NCI-H1105 treated with DMSO at 0.1 percent for 48 hours (cell line): ENCODE measurements at regions not wholly inside any gene's neighbourhood (a gene's known extent, or its start where the extent isn't known, plus 50 kb on each side); places are given as distances from the start of the nearest gene placed in this dataset.

Experiments
- DNase-seq: peaks from one replicate; lab custom pipeline; 2025; lab: John Stamatoyannopoulos, UW

GRCh38 chr12:125193376-125194152 is 128.3 kb downstream of the AACS start:
- DNase-seq = peak; percentile 40

DNA sequence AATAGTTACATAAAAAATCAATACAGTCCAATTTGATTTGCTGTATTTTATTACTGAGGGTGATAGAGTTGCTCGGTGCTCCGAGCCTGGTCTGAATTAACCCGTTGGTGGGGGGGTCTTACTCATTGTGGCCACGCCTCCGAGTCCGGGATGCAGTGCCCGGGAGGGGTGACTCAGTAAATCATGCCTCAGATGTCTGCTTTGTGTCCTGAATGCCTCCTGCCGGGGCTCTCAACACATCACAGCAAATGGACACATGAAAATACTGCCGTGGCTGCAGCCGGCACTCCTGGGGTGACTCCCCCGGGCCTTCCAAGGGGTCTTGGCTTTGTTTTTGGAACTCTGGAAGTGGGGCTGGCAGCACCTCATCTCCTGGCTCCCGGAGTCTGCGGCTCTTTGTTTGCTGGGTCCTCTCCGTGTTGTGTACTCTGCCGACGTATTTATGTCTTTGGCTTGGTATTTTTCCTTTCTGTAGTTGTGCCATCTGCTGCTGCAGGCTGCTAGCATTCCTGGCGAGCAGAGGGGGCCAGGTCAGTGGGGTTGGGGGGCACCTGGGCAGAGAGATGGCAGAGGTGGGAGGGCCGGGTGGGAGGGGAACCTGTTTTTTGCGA is 129.0 kb downstream of the AACS start:
- peak; percentile 40 for DNase-seq

DNA sequence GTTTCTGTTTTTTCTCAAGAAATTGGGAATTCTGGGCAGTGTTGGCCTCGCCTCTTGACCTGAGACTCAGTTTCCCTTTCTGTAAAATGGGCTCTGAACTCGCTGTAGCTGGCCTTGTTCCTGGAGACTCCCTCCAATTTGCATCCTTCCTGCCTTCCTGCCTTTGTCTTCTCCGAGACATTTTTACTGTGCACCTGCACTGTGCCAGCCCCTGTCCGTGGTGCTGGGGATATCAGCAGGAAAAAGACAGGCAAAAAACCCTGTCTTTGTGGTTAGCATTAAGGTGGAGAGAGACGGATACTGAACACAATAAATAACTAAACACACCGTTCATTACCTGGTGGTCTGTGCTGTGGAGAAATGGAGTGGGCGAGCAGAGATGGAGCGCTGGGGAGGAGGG is 129.8 kb downstream of the AACS start:
- DNase-seq = no peak

DNA sequence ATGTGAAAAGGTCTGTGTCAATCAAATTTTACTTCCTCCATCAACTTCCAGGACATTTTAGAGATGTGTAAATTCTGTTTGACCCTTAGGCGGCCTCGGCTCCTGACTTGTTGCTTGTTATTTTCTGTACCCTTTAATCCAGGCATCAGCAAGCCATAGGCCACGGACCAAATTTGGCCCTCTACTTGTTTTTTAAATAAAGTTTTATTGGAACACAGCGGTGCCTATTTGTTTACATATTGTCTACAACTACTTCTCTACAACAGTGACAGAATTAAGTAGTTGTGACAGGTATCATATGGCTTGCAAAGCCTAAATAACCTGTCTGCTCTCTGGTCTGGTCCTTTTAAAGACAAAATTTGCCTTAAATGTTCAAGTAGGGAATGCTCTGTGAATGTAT is 132.1 kb downstream of the AACS start:
- no peak for DNase-seq

- DNase-seq = no peak
These were observed 133.4 kb downstream of the AACS start for GRCh38 chr12:125198652-125199051.

DNA sequence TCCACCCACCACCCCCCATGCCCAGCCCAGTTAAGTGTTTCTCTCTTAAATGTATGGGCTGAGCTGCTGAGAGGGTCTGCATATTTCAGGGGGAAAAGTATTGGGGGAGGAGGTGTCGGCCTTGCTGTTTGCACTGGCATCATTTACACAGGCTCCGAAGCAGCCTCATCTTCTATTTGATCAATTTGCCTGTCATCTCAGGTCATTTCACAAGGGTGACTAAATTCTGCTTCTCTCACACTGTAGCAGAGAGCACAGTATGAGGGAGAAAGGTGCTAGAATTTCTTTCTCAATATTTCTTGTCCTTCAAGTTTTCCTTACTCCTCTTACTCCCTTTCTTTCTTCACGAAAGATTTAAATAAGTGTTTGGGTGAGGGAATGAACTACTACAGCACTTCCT is 135.9 kb downstream of the AACS start:
- DNase-seq = no peak

DNA sequence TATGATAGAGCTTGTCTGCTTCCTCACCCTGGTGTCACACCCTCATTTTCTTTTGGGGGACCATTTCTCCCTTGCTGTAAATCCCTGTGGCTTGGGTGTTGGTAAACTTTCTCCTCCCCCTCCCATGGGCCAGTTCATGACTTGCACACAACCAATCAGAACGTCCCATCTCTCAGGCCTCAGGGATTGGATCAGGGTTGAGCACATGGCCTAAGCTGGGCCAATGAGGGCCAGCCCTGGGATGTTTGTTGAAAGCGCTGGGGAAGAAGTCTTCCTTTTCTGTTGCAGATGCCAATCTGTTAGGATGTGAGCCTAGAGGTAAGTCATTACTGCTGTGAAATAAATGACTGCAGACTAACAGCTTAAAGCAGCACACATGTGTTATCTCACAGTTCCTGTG is 136.7 kb downstream of the AACS start:
- no peak for DNase-seq

DNA sequence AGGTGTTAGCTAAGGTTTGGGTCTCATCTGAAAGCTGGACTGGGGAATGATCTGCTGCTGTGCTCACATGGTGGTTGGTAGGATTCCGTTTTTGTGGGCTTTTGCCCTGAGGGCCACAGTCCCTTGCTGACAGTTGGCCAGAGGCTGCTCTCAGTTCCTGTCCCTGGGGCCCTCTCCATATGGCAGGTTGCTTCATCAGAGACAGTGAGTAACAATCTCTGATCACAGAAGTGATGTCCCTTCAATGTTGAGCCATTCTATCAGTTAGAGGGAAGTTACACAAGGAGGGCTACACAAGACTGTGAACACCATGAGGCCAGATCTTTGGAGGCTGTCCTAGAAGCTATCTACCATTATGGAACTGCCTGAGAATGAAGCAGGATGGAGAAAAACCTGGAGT is 137.2 kb downstream of the AACS start:
- DNase-seq = no peak

- peak; percentile 73 for DNase-seq
These were observed 138.0 kb downstream of the AACS start for GRCh38 chr12:125203145-125203765.

- no peak for DNase-seq
These were observed 140.2 kb downstream of the AACS start for GRCh38 chr12:125205386-125205785.

DNA sequence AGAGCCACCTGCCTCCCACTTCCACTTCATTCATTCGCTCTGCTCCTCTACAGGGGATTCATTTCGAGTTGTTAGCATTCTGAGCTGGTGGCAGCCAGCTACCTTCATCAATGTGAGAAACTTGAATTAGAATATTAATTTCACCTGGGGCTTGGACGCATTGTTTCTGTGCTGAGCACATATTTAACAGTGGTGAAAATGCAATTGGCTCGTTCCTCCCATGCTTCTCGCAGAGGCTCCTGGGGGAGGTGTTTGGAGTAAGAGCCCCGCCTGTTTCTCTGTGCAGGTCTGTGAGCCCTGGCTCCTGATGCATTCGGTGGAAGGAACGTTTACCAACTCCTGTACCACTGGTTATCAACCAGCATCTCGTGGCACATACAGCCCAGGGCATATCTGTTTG is 141.5 kb downstream of the AACS start:
- no peak for DNase-seq

- no peak for DNase-seq
These were observed 143.1 kb downstream of the AACS start for GRCh38 chr12:125208334-125208733.

GRCh38 chr12:125208942-125209341 is 143.7 kb downstream of the AACS start:
- no peak for DNase-seq

- no peak for DNase-seq
These were observed 145.0 kb downstream of the AACS start for GRCh38 chr12:125210104-125210755.

GRCh38 chr12:125211464-125211863 is 146.2 kb downstream of the AACS start:
- no peak for DNase-seq

DNA sequence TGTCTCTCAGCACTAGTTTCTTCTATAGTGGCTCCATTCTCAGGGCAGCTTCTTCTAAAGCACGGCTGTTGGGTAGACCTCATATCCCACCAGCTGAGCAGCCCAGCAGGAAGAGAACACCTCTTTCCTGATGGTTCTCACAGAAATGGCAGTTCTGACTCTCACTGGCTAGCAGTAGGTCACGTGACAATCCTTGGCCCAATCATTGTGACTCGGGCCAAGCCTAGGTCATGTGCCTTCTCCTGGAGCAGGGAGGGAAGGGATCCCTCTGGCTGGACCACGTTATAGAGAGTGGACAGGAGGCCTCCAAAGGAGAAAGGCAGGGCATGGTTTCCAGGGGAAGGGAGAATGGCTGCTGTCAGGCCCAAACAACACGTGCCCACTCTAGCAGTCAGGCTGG is 149.1 kb downstream of the AACS start:
- no peak for DNase-seq

- DNase-seq = no peak
These were observed 151.5 kb downstream of the AACS start for GRCh38 chr12:125216756-125217155.

GRCh38 chr12:125217308-125217707 is 152.1 kb downstream of the AACS start:
- no peak for DNase-seq

DNA sequence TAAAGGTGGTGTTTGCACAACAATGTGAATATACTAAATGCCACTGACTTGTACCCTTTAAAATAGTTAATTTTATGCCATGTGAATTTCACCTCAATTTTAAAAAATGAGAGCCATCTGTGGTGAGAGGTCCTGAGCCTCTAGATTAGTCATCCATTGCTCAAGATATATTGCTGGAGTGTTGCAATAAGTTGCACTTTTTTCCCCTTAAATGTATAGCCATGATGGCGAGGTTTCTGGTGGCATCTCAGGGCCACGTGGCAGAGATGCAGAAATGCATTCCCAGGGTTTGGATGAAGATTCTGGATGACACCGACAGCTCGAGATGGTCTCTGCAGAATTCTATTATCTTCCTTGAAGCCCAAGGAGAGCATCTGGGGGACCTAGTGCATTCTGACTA is 153.7 kb downstream of the AACS start:
- no peak for DNase-seq

GRCh38 chr12:125220404-125221273 is 155.4 kb downstream of the AACS start:
- peak; percentile 87 for DNase-seq

- no peak for DNase-seq
These were observed 156.4 kb downstream of the AACS start for GRCh38 chr12:125221602-125222001.

DNA sequence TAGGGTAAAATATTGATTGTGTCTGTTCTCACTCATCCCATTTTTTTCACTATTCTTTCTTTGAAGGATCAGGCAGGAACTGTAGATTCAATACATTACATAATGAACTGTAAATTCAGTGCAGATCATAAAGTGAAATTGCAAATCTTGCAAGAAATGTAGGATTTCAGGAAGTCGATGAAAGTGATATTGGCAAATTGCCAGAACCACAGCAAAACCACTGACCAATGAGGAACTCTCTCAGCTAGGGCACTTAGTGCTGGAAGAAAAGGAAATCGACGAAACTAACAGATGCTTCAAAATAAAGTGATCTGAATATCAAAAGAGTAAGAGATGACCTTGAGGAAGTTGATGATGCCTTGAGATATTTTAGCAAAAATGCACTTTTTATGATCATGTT is 157.6 kb downstream of the AACS start:
- DNase-seq = no peak
